ENCODE measurements at regions not wholly inside any gene's neighbourhood (a gene's known extent, or its start where the extent isn't known, plus 50 kb on each side); places are given as distances from the start of the nearest gene placed in this dataset.

DNA sequence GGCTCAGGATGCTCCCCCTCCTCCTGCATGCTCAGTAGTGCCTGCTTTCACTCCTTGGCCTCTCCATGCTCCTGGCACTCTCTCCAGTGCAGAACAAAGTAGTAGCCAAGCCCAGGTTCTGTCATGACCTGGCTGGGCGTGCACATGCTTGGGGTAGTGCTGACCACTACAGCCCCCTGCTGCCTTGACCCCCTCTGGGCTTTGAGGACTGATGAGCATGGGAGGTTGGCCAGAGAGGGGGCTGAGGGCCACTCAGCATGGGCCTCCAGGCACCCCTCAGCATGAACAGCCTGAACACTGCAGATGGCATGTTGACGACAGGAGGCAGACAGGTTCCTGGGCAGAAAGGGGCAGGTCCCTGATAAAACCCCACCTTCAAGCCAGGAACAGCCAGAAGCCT is 935.7 kb upstream of the PRMT6 start:
- no peaks in the 10 kb centered on the region for H3K27me3 Mint-ChIP-seq (ENCODE audit: low read depth)
- ChIA-PET POLR2A (no interaction called here), CTCF (no interaction called here)
- DNase-seq (no peak), ATAC-seq (no peak)
- no peak overlapping the region for H3K4me3 Mint-ChIP-seq
- H3K27ac Mint-ChIP-seq, result no peak overlapping the region
- H3K4me1 Mint-ChIP-seq (ENCODE audit: low read depth), result no peaks in the 10 kb centered on the region
- H3K9me3 Mint-ChIP-seq (ENCODE audit: insufficient read depth), result peaks cover 18% of the 10 kb centered on the region
- no peaks in the 10 kb centered on the region for H3K36me3 Mint-ChIP-seq (ENCODE audit: low read depth)

DNA sequence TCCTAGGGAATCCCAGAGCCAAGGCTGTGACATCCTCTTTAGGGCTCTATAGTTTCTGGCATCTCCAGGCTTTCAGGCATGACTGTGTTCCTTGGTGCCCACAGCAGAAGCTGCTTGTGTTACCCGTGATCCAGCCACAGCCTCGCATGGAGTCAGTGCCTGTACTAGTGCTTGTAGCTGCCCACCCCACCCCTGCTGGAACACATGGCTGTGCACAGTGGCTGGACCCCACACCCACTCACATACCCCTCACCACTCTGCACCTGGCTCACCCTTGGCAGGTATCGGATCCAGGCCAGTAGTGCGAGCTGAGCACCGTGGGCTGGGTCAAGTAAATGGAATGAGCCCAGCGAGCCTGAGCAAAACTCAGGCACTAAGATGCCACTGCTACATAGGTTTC is 934.7 kb upstream of the PRMT6 start:
- ATAC-seq, result no peak
- no peaks in the 10 kb centered on the region for H3K36me3 Mint-ChIP-seq (ENCODE audit: low read depth)
- ChIA-PET POLR2A (no interaction called here), CTCF (no interaction called here)
- no peak for DNase-seq
- H3K4me3 Mint-ChIP-seq, result no peak overlapping the region
- no peaks in the 10 kb centered on the region for H3K4me1 Mint-ChIP-seq (ENCODE audit: low read depth)
- H3K27me3 Mint-ChIP-seq (ENCODE audit: low read depth), result no peaks in the 10 kb centered on the region
- H3K27ac Mint-ChIP-seq, result no peak overlapping the region
- peaks cover 23% of the 10 kb centered on the region for H3K9me3 Mint-ChIP-seq (ENCODE audit: insufficient read depth)

DNA sequence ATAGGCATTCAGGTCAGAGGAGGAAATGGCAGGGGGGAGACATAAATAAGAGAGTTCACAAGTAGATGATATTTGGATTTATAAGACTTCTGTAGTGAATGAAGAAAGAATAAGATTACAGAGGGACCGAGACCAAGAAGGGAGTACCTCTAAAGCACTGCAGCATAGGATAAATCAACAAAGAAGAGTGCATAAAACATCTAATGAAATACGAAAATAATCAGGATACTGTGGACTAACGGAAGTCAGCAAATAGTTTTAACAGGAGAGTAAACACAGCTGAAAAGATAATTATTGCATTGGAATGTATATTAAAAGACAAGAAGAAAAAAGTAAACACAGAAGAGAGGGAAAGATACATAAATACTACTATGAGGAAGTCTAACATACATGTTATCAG is 921.9 kb upstream of the PRMT6 start:
- Mint-ChIP-seq H3K4me3 (no peak overlapping the region), H3K9me3 (ENCODE audit: insufficient read depth) (peaks cover 4% of the 10 kb centered on the region), H3K27me3 (ENCODE audit: low read depth) (no peaks in the 10 kb centered on the region), H3K36me3 (ENCODE audit: low read depth) (no peaks in the 10 kb centered on the region), H3K27ac (no peak overlapping the region), H3K4me1 (ENCODE audit: low read depth) (no peaks in the 10 kb centered on the region)
- no peak for DNase-seq
- CTCF ChIA-PET, result no interaction called here
- ATAC-seq, result no peak
- POLR2A ChIA-PET, result no interaction called here

DNA sequence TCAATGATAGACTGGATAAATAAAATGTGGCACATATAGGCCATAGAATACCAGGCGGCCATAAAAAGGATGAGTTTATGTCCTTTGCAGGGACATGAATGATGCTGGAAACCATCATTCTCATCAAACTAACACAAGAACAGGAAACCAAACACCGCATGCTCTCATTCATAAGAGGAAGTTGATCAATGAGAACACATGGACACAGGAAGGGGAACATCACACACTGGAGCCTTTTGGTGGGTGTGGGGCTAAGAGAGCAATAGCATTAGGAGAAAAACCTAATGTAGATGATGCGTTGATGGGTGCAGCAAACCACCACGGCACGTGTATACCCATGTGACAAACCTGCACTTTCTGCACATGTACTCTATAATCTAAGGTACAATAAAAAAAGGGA is 883.4 kb upstream of the PRMT6 start:
- DNase-seq (no peak), ATAC-seq (no peak)
- Mint-ChIP-seq H3K27ac (no peak overlapping the region), H3K27me3 (ENCODE audit: low read depth) (no peaks in the 10 kb centered on the region), H3K4me1 (ENCODE audit: low read depth) (no peaks in the 10 kb centered on the region), H3K9me3 (ENCODE audit: insufficient read depth) (no peaks in the 10 kb centered on the region), H3K36me3 (ENCODE audit: low read depth) (no peaks in the 10 kb centered on the region), H3K4me3 (no peak overlapping the region)
- ChIA-PET CTCF (no interaction called here), POLR2A (no interaction called here)

- ATAC-seq (no peak), DNase-seq (no peak)
- Mint-ChIP-seq H3K36me3 (ENCODE audit: low read depth) (no peaks in the 10 kb centered on the region), H3K9me3 (ENCODE audit: insufficient read depth) (peaks cover 3% of the 10 kb centered on the region), H3K4me3 (no peak overlapping the region), H3K27me3 (ENCODE audit: low read depth) (no peaks in the 10 kb centered on the region), H3K4me1 (ENCODE audit: low read depth) (no peaks in the 10 kb centered on the region), H3K27ac (no peak overlapping the region)
- POLR2A ChIA-PET, result no interaction called here
- CTCF ChIA-PET, result no interaction called here
Measured at GRCh38 chr1:106178791-106179190, 877.7 kb upstream of the PRMT6 start.

DNA sequence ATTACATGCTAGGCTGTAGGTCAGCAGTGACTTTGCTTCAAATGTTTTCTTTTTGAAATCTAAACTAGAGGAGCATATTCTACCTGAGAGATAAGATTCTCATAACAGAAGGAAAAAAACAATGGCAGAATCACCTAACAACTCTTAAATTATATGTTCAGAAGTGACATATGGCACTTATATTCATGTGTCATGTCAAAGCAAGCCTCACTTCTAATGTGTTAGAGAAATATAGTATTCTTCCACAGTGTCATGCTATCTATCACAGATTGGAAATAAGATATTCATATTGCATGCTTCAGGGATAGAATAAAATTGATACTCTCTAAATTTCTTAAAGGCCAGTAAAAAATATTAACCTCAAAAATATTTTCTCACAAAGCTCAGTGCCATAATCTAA is 874.6 kb upstream of the PRMT6 start:
- no peak for DNase-seq
- no peak for ATAC-seq
- Mint-ChIP-seq H3K9me3 (ENCODE audit: insufficient read depth) (peaks cover 7% of the 10 kb centered on the region), H3K4me1 (ENCODE audit: low read depth) (no peaks in the 10 kb centered on the region), H3K27ac (no peak overlapping the region), H3K36me3 (ENCODE audit: low read depth) (no peaks in the 10 kb centered on the region), H3K27me3 (ENCODE audit: low read depth) (no peaks in the 10 kb centered on the region), H3K4me3 (no peak overlapping the region)
- POLR2A ChIA-PET, result no interaction called here
- CTCF ChIA-PET, result no interaction called here

DNA sequence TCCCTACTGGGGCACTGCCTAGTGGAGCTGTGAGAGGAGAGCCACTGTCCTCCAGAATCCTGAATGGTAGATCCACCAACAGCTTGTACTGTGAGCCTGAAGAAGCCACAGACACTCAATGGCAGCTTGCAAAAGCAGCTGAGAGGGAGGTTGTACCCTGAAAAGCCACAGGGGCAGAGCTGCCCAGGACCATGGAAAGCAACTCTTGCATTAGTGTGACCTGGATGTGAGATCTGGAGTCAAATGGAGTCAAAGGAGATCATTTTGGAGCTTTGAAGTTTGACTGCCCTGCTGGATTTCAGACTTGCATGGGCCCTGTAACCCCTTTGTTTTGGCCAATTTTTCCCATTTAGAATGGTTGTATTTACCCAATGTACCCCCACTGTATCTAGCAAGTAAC is 871.4 kb upstream of the PRMT6 start:
- Mint-ChIP-seq H3K27me3 (ENCODE audit: low read depth) (no peaks in the 10 kb centered on the region), H3K9me3 (ENCODE audit: insufficient read depth) (peaks cover 4% of the 10 kb centered on the region), H3K4me3 (no peak overlapping the region), H3K27ac (no peak overlapping the region), H3K4me1 (ENCODE audit: low read depth) (no peaks in the 10 kb centered on the region), H3K36me3 (ENCODE audit: low read depth) (no peaks in the 10 kb centered on the region)
- no peak for ATAC-seq
- no peak for DNase-seq
- ChIA-PET CTCF (no interaction called here), POLR2A (no interaction called here)

- no peaks in the 10 kb centered on the region for H3K36me3 Mint-ChIP-seq (ENCODE audit: low read depth)
- no peak for ATAC-seq
- DNase-seq, result no peak
- H3K4me1 Mint-ChIP-seq (ENCODE audit: low read depth), result no peaks in the 10 kb centered on the region
- ChIA-PET CTCF (no interaction called here), POLR2A (no interaction called here)
- H3K4me3 Mint-ChIP-seq, result no peak overlapping the region
- no peak overlapping the region for H3K27ac Mint-ChIP-seq
- no peaks in the 10 kb centered on the region for H3K27me3 Mint-ChIP-seq (ENCODE audit: low read depth)
- peaks cover 19% of the 10 kb centered on the region for H3K9me3 Mint-ChIP-seq (ENCODE audit: insufficient read depth)
Measured at GRCh38 chr1:106189780-106190179, 866.7 kb upstream of the PRMT6 start.

- Mint-ChIP-seq H3K27me3 (ENCODE audit: low read depth) (no peaks in the 10 kb centered on the region), H3K36me3 (ENCODE audit: low read depth) (no peaks in the 10 kb centered on the region), H3K9me3 (ENCODE audit: insufficient read depth) (peaks cover 22% of the 10 kb centered on the region), H3K27ac (no peak overlapping the region), H3K4me1 (ENCODE audit: low read depth) (no peaks in the 10 kb centered on the region), H3K4me3 (no peak overlapping the region)
- POLR2A ChIA-PET, result no interaction called here
- DNase-seq (no peak), ATAC-seq (no peak)
- CTCF ChIA-PET, result no interaction called here
Measured at GRCh38 chr1:106194206-106194605, 862.3 kb upstream of the PRMT6 start.

- no peak for ATAC-seq
- no peak for DNase-seq
- ChIA-PET POLR2A (no interaction called here), CTCF (no interaction called here)
- H3K27ac Mint-ChIP-seq, result no peak overlapping the region
- H3K36me3 Mint-ChIP-seq (ENCODE audit: low read depth), result no peaks in the 10 kb centered on the region
- H3K27me3 Mint-ChIP-seq (ENCODE audit: low read depth), result no peaks in the 10 kb centered on the region
- no peaks in the 10 kb centered on the region for H3K4me1 Mint-ChIP-seq (ENCODE audit: low read depth)
- peaks cover 10% of the 10 kb centered on the region for H3K9me3 Mint-ChIP-seq (ENCODE audit: insufficient read depth)
- H3K4me3 Mint-ChIP-seq, result no peak overlapping the region
Measured at GRCh38 chr1:106200711-106201110, 855.8 kb upstream of the PRMT6 start.

GRCh38 chr1:106207185-106207584 is 849.3 kb upstream of the PRMT6 start:
- no peak for DNase-seq
- POLR2A ChIA-PET, result no interaction called here
- no peak overlapping the region for H3K4me3 Mint-ChIP-seq
- no peaks in the 10 kb centered on the region for H3K36me3 Mint-ChIP-seq (ENCODE audit: low read depth)
- CTCF ChIA-PET, result no interaction called here
- no peak overlapping the region for H3K27ac Mint-ChIP-seq
- no peaks in the 10 kb centered on the region for H3K4me1 Mint-ChIP-seq (ENCODE audit: low read depth)
- H3K9me3 Mint-ChIP-seq (ENCODE audit: insufficient read depth), result peaks cover 5% of the 10 kb centered on the region
- no peaks in the 10 kb centered on the region for H3K27me3 Mint-ChIP-seq (ENCODE audit: low read depth)
- ATAC-seq, result no peak

- Mint-ChIP-seq H3K9me3 (ENCODE audit: insufficient read depth) (peaks cover 7% of the 10 kb centered on the region), H3K4me1 (ENCODE audit: low read depth) (no peaks in the 10 kb centered on the region), H3K27me3 (ENCODE audit: low read depth) (no peaks in the 10 kb centered on the region), H3K4me3 (no peak overlapping the region), H3K36me3 (ENCODE audit: low read depth) (no peaks in the 10 kb centered on the region), H3K27ac (no peak overlapping the region)
- ATAC-seq (no peak), DNase-seq (no peak)
- ChIA-PET CTCF (no interaction called here), POLR2A (no interaction called here)
Measured at GRCh38 chr1:106217765-106218164, 838.7 kb upstream of the PRMT6 start.

DNA sequence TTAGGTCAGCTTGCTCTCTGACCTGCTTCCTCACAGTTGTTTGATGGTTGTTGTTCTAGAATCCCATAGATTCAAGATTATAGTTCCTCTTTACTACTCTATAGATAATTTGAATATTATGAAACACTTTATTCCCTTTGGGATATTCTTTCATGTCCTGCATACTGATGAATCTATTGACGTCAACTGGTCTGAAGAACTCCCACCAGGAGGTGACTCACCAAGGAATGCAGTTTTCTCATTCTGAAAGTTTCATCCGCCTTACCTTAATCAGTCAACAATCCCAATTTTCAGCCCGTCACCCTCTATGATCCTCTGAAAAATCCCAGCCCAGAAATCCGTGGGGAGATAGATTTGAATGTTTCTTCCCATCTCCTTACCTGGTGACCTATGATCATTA is 834.1 kb upstream of the PRMT6 start:
- H3K36me3 Mint-ChIP-seq (ENCODE audit: low read depth), result no peaks in the 10 kb centered on the region
- H3K9me3 Mint-ChIP-seq (ENCODE audit: insufficient read depth), result peaks cover 4% of the 10 kb centered on the region
- H3K4me1 Mint-ChIP-seq (ENCODE audit: low read depth), result no peaks in the 10 kb centered on the region
- DNase-seq, result no peak
- ChIA-PET POLR2A (no interaction called here), CTCF (no interaction called here)
- H3K27ac Mint-ChIP-seq, result no peak overlapping the region
- no peak for ATAC-seq
- no peak overlapping the region for H3K4me3 Mint-ChIP-seq
- H3K27me3 Mint-ChIP-seq (ENCODE audit: low read depth), result no peaks in the 10 kb centered on the region

DNA sequence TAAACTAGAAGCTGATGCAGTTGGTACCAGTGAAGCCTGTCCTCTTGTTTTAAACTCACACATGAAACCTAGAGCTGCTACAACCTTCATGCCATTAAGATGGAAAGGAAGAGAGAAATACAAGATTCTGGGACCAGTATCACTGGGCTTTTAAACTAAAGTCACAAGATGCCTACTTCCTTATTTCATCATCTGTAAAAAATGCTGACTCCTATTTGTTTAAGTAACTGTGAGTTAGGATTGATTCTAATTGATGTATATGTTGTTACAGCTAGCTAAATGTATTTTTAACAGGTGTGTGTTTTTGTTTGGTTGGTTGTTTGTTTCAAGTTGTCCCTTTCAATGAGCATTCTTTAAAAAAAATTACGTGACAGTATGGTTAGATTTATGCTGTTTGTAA is 833.3 kb upstream of the PRMT6 start:
- Mint-ChIP-seq H3K9me3 (ENCODE audit: insufficient read depth) (peaks cover 4% of the 10 kb centered on the region), H3K27me3 (ENCODE audit: low read depth) (no peaks in the 10 kb centered on the region), H3K4me3 (no peak overlapping the region), H3K36me3 (ENCODE audit: low read depth) (no peaks in the 10 kb centered on the region), H3K4me1 (ENCODE audit: low read depth) (no peaks in the 10 kb centered on the region), H3K27ac (no peak overlapping the region)
- ATAC-seq (no peak), DNase-seq (no peak)
- ChIA-PET POLR2A (no interaction called here), CTCF (no interaction called here)

Measured in activated CD8-positive, alpha-beta T cell treated with anti-CD3 and anti-CD28 coated beads, Interleukin-2, amount 10 ng/mL, durations not matched to agents 7 days and 5 days (primary cell).